SK-N-MC (cell line): ENCODE measurements at regions not wholly inside any gene's neighbourhood (a gene's known extent, or its start where the extent isn't known, plus 50 kb on each side); places are given as distances from the start of the nearest gene placed in this dataset.

Experiments used
- DNase-seq: peaks from one replicate; pipeline ENCODE4 v3.0.0-alpha.2; 2011; ENCODE audit warnings: low read depth, low spot score
- H3K27ac ChIP-seq: fragments of 200-600 bp; sonication (generic); 2 replicates; pipeline ENCODE4 v1.5.1; 2016; ENCODE audit warnings: mixed run types
- H3K36me3 ChIP-seq: fragments of 200-600 bp; sonication (generic); 2 replicates; pipeline ENCODE4 v1.6.1; 2017; ENCODE audit warnings: antibody characterized with exemption, low read length, mixed read lengths; ENCODE audit not compliant: insufficient read depth
- H3K4me3 ChIP-seq: fragments of 200-600 bp; sonication (generic); 2 replicates; pipeline ENCODE4 v1.5.1; 2016
- H3K9ac ChIP-seq: fragments of 200-600 bp; sonication (generic); 2 replicates; pipeline ENCODE4 v1.8.0; 2017; ENCODE audit warnings: mixed run types, mixed read lengths; ENCODE audit not compliant: insufficient read length
- H3K9me3 ChIP-seq: fragments of 200-600 bp; sonication (generic); 2 replicates; pipeline ENCODE4 v1.6.1; 2017; ENCODE audit warnings: low read depth, mild to moderate bottlenecking, antibody characterized with exemption, low read length, moderate library complexity, mixed read lengths
- EZH2 ChIP-seq: fragments of 200-600 bp; sonication (generic); IDR thresholded peaks from one replicate; pipeline ENCODE4 v1.6.1; 2017; ENCODE audit warnings: antibody characterized with exemption
- FOXP2 ChIP-seq: optimal IDR thresholded peaks from 2 replicates; pipeline ENCODE3; 2011; ENCODE audit warnings: mild to moderate bottlenecking, moderate library complexity; ENCODE audit not compliant: insufficient read depth; ENCODE audit errors: extremely low read length, control extremely low read depth
- POLR2AphosphoS5 ChIP-seq: IDR thresholded peaks from 2 replicates; pipeline ENCODE4 v1.6.1; 2012; ENCODE audit warnings: mild to moderate bottlenecking, low read depth, low read length, borderline replicate concordance

DNA sequence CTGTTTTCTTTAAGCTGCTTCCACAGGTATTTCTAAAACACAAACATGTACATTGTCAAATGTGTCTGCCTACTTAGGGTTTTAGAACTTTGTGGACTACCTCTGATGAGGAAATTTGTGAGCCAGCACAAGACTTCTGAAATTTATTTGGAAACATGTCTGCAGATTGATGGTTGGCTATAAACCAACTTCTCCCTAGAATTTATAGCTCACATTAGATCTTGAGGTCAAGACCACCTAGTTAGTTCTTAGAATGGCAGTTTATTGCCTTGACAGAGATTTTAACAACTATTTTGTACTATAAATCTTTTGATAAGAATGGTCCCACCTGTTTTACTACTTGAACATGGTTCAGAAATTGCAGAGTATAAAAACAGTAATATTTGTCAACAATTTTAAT, 72.7 kb upstream of the AADAT start:
- H3K27ac ChIP-seq = no peak overlapping the region
- DNase-seq = no peak
- H3K9ac ChIP-seq = no peak overlapping the region
- no peaks in the 10 kb centered on the region for H3K36me3 ChIP-seq
- no peak for TF ChIP-seq EZH2
- no peak for TF ChIP-seq POLR2AphosphoS5
- TF ChIP-seq FOXP2 = no peak
- H3K9me3 ChIP-seq = no peaks in the 10 kb centered on the region
- H3K4me3 ChIP-seq = no peak overlapping the region

DNA sequence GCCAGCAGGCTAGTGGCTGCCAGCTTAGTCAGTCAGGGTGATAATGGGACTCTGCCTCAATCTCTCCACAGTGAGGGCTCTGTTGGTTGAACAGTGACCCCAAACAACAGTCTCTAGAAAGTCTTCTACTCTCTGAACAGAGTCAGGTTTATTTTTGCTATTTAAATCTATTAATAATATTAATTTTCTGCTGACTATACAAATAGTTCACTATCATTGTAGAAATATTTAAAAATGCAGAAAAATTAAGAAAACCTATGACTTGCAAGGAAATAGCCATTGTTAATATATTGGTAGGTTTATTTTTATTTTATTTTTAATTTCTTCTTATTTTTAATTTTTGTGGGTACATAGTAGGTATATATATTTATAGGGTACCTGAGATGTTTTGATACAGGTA, 67.9 kb upstream of the AADAT start:
- H3K27ac ChIP-seq = no peak overlapping the region

GRCh38 chr4:170145120-170145519, 55.4 kb upstream of the AADAT start:
- Histone ChIP-seq H3K36me3 (no peaks in the 10 kb centered on the region), H3K9ac (no peak overlapping the region), H3K27ac (no peak overlapping the region), H3K4me3 (no peak overlapping the region), H3K9me3 (no peaks in the 10 kb centered on the region)
- DNase-seq = no peak
- TF ChIP-seq POLR2AphosphoS5 = no peak
- no peak for TF ChIP-seq EZH2
- no peak for TF ChIP-seq FOXP2

More for the DNA sequence above, 67.9 kb upstream of the AADAT start:
- Histone ChIP-seq H3K36me3 (no peaks in the 10 kb centered on the region), H3K9me3 (no peaks in the 10 kb centered on the region), H3K4me3 (no peak overlapping the region), H3K9ac (no peak overlapping the region)
- TF ChIP-seq POLR2AphosphoS5 (no peak), FOXP2 (no peak), EZH2 (no peak)
- DNase-seq = no peak

- H3K9me3 ChIP-seq = no peaks in the 10 kb centered on the region
- H3K36me3 ChIP-seq = no peaks in the 10 kb centered on the region
- no peak overlapping the region for H3K27ac ChIP-seq
- TF ChIP-seq POLR2AphosphoS5 (no peak), FOXP2 (no peak), EZH2 (no peak)
- no peak overlapping the region for H3K4me3 ChIP-seq
- no peak overlapping the region for H3K9ac ChIP-seq
- no peak for DNase-seq
Measured at GRCh38 chr4:170139764-170140163, 50.0 kb upstream of the AADAT start.
